ENCODE measurements at regions not wholly inside any gene's neighbourhood (a gene's known extent, or its start where the extent isn't known, plus 50 kb on each side); places are given as distances from the start of the nearest gene placed in this dataset.

DNA sequence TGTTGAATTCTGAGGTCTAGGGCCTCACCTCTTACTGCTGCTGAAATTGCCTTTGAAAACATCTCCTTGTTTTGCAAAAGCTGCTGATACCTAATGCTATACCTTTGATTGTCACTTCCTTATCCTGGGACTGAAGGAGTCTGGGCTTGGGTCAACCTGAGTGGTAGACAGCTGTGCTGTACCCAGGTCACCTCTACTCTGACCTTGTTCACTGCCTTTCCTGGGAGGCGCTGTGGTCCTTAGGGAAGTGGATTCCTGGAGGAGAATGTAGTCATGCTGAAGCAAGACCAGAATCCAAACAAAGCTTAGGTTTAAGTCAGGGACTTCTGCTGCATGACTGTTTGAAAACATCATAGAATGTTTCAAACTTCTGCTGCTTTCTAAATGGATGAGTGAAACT is 191.4 kb downstream of the SNAPC1 start:
- DNase-seq: no peak

- DNase-seq: no peak
These were observed 192.1 kb downstream of the SNAPC1 start for GRCh38 chr14:61954306-61954705.

- no peak for DNase-seq
These were observed 194.3 kb downstream of the SNAPC1 start for GRCh38 chr14:61956517-61956916.

DNA sequence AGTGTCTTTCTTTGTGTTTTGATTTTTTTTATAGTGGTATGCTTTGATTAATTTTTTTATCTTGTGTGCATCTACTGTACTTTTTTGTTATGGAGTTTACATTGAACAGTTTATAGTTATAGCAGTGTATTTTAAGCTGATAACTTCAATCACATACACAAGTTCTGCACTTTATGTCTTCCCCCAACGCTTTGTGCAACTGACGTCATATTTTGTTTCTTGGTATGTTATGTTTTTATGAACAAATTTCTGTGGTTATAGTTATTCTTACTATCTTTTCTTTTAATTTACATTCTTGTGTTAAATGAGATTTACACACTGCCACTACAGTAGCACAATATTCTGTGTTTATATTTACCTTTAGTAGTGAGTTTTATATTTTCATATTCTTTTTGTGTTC is 197.1 kb downstream of the SNAPC1 start:
- DNase-seq: no peak

DNA sequence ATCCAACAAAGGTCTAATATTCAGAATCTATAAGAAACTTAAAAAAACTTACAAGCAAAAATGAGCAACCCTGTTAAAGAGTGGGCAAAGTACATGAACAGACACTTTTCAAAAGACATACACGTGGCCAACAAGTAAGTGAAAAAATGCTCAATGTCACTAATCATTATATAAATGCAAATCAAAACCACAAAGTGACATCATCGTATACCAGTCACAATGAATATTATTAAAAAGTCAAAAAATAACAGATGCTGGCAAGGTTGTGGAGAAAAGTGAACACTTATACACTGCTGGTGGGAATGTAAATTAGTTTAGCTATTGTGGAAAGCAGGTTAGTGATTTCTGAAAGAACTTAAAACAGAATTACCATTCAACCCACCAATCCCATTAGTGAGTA is 199.1 kb downstream of the SNAPC1 start:
- DNase-seq: no peak

DNA sequence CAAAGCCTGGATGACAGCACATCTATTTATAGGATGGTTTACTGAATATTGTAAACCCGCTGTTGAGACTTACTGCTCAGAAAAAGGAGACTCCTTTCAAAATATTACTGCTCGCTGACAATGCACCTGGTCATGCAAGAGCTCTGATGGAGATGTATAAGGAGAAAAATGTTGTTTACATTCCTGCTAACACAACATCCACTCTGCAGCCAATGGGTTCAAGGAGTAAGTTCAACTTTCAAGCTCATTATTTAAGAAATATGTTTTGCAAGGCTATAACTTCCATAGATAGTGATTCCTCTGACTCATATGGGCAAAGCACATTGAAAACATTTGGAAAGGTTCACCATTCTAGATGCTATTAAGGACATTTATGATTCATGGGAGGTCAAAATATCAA is 201.7 kb downstream of the SNAPC1 start:
- DNase-seq: no peak

GRCh38 chr14:61965030-61965745 is 203.0 kb downstream of the SNAPC1 start:
- no peak for DNase-seq

GRCh38 chr14:61968207-61968606 is 206.0 kb downstream of the SNAPC1 start:
- no peak for DNase-seq

GRCh38 chr14:61972711-61973110 is 210.5 kb downstream of the SNAPC1 start:
- no peak for DNase-seq

GRCh38 chr14:61973981-61974380 is 211.8 kb downstream of the SNAPC1 start:
- no peak for DNase-seq

DNA sequence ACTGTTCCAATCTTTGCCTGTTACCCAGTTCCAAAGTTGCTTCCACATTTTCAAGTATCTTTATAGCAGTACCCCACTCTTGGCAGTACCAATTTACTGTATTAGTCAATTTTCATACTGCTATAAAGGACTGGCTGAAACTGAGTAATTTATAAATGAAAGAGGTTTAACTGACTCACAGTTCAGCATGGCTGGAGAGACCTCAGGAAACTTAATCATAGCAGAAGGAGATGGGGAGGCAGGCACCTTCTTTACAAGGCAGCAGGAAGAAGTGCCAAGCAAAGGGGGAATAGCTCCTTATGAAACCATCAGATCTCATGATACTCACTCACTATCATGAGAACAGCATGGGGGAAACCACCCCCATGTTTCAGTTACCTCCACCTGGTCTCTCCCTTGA is 215.0 kb downstream of the SNAPC1 start:
- no peak for DNase-seq

DNA sequence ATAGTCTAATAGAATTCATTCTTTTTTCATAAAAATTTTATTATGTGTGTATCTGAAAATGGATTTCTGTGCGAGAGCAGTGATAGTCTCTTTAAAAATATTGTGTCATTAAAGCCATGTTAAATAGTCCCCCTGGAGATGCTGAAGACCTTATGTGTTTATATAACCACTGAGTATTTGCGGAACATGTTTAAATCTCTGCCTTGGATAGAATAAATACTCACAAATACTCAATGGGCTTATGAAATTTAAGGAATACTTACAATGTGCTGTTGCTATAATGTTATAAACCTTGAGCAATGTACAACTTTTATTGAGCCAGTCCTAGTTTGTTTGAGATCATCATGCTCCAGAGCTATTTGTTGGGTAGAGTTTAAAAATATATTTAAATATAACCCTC is 226.0 kb downstream of the SNAPC1 start:
- DNase-seq: no peak

DNA sequence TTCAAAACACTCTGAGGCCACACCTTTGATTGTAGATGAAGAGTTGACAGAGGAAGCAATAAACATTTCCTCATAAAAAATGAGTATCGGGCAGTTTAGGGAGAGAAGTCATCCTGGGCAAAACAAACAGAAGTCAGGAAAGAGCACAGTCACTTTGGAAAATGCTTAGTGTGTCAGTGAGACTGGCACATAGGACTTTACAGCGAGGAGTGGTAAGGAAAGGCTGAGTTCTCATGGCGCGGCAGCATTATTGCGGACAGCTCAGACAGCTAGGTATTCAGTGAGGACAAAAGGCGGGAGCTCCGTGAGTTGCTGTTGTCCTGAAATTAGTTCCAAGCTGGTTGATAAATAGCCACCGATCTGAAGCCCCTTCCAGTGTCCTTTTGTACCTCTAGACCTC is 229.9 kb downstream of the SNAPC1 start:
- no peak for DNase-seq

DNA sequence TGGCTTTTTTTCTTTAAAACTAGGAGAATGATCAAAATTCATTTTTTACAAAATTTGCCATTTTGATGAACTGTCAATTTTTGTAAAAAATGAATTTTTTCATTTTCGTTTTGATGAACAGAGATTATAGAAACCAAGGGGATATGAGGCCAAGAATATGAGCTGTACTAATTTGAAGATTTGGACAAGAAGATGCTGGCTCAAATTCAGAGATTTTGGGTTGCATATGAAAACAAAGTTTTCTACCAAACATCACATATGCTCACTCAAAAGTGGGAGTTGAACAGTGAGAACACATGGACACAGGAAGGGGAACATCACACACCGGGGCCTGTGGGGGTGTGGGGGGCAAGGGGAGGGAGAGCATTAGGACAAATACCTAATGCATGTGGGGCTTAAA is 230.7 kb downstream of the SNAPC1 start:
- no peak for DNase-seq

DNA sequence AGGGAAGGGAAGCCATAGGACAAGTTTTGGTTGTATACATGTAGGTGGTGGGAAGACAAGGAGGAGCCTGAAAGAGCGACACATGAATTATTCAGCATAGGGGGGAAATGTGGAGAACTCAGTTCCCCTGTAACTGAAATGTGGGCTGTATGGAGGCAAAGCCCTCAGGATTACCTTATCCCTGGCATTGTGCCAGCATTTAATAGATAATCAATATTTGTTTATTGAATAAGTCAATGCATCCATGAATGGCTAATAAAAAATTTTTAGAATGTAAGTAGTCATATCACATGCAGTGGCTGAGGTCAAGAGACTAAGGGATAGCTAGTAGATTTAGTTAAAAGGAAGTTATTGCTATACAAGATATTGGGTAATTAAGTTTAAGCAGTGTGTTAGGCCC is 232.4 kb downstream of the SNAPC1 start:
- DNase-seq: no peak

GRCh38 chr14:61996753-61997152 is 234.5 kb downstream of the SNAPC1 start:
- DNase-seq: no peak

DNA sequence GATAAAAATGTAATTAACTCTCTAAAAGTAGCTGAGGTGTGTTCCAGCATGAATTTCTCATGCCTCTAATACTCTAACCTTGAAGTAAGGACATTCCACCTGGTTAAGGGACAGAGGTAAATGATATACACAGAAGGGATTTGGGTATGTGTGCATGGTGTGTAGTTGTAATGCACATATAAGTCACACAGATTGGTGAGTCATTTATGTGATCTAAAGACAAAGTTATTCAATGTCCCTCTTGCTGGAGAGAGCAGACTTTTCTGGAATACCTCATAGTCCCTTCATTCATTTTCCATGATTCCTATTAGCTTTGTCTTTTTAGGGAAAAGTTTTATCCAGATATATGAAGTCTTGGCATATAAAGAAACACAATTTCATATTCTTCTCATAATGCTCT is 234.9 kb downstream of the SNAPC1 start:
- DNase-seq: no peak

DNA sequence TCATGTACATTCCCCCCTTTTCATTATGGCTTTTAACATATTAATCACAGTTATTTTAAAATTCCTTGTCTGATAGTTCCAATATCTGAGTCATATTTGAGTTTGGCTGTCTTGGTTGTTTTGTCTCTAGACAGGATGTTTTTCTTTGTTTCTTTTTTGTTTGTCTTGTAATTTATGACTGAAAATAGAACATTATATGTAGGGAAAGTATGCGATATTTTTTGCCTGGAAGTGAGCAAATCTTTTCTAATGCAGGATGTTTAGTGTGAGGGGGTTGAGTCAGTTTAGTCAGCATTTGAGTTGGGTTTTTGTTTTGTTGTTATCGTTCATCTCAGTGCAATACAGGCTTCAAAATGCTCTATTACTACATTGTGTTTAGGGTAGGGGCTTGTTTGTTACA is 239.7 kb downstream of the SNAPC1 start:
- no peak for DNase-seq

DNA sequence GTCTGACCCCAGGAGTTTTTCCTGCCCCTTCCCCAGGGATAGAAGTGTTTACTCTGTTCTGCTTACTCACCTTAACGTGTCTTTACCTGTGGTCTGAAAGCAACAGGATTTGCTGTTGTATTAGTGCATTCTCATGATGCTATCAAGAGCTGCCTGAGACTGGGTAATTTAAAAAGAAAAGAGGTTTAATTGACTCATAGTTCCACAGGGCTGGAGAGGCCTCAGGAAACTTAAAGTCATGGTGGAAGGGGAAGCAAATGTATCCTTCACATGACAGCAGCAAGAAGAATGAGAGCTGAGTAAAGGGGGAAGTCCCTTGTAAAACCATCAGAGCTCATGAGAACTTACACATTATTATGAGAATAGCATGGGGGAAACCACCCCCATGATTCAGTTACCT is 240.4 kb downstream of the SNAPC1 start:
- DNase-seq: no peak

GRCh38 chr14:62003701-62004100 is 241.5 kb downstream of the SNAPC1 start:
- DNase-seq: no peak

DNA sequence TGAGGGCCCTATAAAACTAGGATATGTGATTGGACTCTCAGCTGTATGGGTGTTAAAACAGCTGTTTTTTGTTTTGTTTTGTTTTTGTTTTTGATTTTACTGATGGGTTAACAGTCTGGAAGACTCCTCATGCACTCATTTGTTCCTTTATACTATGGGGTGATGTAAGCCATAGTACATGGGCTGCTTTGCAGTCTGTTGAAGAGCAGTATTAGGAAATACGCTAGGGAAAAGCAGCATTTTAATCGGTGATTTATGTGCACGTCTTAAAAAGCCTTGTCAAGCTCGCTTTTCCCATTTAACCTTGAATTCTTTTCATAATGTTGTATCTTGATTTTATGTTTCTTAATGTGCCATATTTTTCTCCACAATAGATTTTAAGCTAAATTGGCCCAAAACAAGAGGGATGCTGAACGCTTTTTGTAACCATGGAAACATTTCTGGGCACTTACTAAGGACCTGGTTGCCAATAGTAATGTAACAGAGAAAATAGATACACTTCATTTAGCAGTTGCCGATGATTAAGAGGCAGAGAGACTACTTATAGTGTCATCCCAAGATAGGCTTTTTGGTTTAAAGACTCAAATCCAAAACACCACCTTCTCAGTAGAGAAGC is 244.0 kb downstream of the SNAPC1 start:
- DNase-seq: no peak

DNA sequence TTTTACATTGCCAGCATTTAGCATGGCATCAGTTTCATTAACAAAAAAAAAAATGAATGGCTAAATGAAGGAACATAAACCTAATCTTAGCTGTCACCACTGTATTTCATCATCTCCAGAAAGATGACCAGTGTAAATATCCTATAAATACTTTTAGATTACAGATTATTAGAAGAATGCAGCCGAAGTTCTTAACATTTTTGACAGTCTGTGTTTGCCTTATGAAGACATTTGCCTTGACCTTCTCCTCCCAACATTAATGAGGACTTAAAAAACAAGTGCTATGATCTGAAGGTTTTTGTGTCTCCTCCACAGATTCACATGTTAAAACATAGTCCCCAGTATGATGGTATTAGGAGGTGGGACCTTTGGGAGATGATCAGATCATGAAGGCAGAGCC is 253.0 kb downstream of the SNAPC1 start:
- DNase-seq: no peak

GRCh38 chr14:62015945-62016344 is 253.7 kb downstream of the SNAPC1 start:
- DNase-seq: no peak

GRCh38 chr14:62017651-62018230 is 255.5 kb downstream of the SNAPC1 start:
- DNase-seq: no peak

DNA sequence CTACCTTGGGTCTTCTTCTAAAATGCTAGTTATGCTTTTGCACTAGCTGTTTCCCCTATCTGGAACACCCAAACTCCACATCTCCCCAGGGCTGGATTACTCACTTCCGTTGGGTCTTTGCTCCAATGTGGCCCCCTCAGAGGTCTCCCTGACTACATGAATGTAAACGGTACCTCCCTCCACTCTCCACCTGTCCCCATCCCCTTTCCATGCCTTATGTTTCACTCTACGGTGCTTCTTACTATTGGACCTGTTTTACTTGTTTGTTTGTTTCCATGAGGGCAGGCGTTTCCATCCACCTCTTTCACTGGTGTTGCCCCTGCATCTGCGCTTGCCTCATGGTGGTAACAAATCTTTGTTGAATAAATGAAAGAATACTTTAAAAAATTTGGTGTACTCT is 256.4 kb downstream of the SNAPC1 start:
- DNase-seq: no peak

Data from activated gamma-delta T cell (primary cell).